K562 (cell line): ENCODE measurements at regions not wholly inside any gene's neighbourhood (a gene's known extent, or its start where the extent isn't known, plus 50 kb on each side); places are given as distances from the start of the nearest gene placed in this dataset.

Experiments used
- GTF2F1 ChIP-seq: IDR thresholded peaks from 2 replicates; pipeline ENCODE4 v1.6.1; 2011; ENCODE audit warnings: low read depth, low read length, improper control_type of control experiment
- HMG20B ChIP-seq: fragments of 250-450 bp; sonication (Bioruptor Pico); IDR thresholded peaks from 2 replicates; pipeline ENCODE4 v1.5.0; 2021; ENCODE audit warnings: mild to moderate bottlenecking
- KAT2B ChIP-seq: IDR thresholded peaks from one replicate; pipeline ENCODE4 v1.6.1; 2012; ENCODE audit warnings: low read depth, mild to moderate bottlenecking, control low read depth, inconsistent platforms, low read length, moderate library complexity
- KDM1A ChIP-seq, 2 experiments: fragments of 450-650 bp; IDR thresholded peaks; 2 replicates each; pipeline ENCODE4 v1.6.1; 2016; ENCODE audit warnings: mild to moderate bottlenecking in 2 of 2
- KLF6 ChIP-seq: fragments of 250-450 bp; sonication (Bioruptor Pico); IDR thresholded peaks from 2 replicates; pipeline ENCODE4 v1.4.0; 2020; ENCODE audit warnings: mild to moderate bottlenecking, moderate library complexity, borderline replicate concordance
- NCOA1 ChIP-seq: fragments of 450-650 bp; IDR thresholded peaks from 2 replicates; pipeline ENCODE4 v1.6.1; 2016; ENCODE audit warnings: low read depth
- RAD21 ChIP-seq, 2 experiments: fragments of 250-450 bp in 1 of 2; fragments of 450-650 bp in 1 of 2; sonication (Bioruptor Pico) in 1 of 2; formaldehyde crosslinking in 1 of 2; IDR thresholded peaks in 1 of 2; conservative IDR thresholded peaks in 1 of 2; 2 replicates each; pipeline versions ENCODE4 v1.4.0 to v1.8.0; 2020 to 2022; ENCODE audit warnings: mild to moderate bottlenecking in 2 of 2, moderate library complexity in 1 of 2
- RBBP5 ChIP-seq: fragments of 200-600 bp; sonication (generic); IDR thresholded peaks from 2 replicates; pipeline ENCODE4 v1.6.1; 2012; ENCODE audit warnings: borderline replicate concordance, mild to moderate bottlenecking, low read length, control low read depth, inconsistent platforms; ENCODE audit not compliant: insufficient read depth, poor library complexity, severe bottlenecking
- RBM22 ChIP-seq: fragments of 200-400 bp; formaldehyde crosslinking; IDR thresholded peaks from 2 replicates; pipeline ENCODE4 v1.6.1; 2018; ENCODE audit warnings: low read length, low read depth; ENCODE audit not compliant: poor library complexity, severe bottlenecking
- RERE ChIP-seq: sonication (generic); formaldehyde crosslinking; IDR thresholded peaks from 2 replicates; pipeline ENCODE4 v1.8.0; 2023; ENCODE audit warnings: missing genetic modification reagents, mild to moderate bottlenecking, borderline replicate concordance
- SMAD3 ChIP-seq: fragments of 450-650 bp; formaldehyde crosslinking; conservative IDR thresholded peaks from 2 replicates; pipeline ENCODE4 v1.4.0; 2020; ENCODE audit warnings: mild to moderate bottlenecking
- SMARCA5 ChIP-seq: fragments of 450-650 bp; IDR thresholded peaks from 2 replicates; pipeline ENCODE4 v1.6.1; 2016
- TFAM ChIP-seq: fragments of 250-450 bp; sonication (Bioruptor Pico); conservative IDR thresholded peaks from 2 replicates; pipeline ENCODE4 v1.5.0; 2021; ENCODE audit warnings: mild to moderate bottlenecking, moderate library complexity
- ZNF507 ChIP-seq: conservative IDR thresholded peaks from 2 replicates; pipeline ENCODE4 v1.6.1; 2017; ENCODE audit warnings: missing genetic modification characterization, missing compliant biosample characterization
- ZNF696 ChIP-seq: fragments of 250-450 bp; sonication (Bioruptor Pico); conservative IDR thresholded peaks from 2 replicates; pipeline ENCODE4 v1.4.0; 2020; ENCODE audit warnings: mild to moderate bottlenecking, moderate library complexity
- ZNF76 ChIP-seq: fragments of 250-450 bp; sonication (Bioruptor Pico); IDR thresholded peaks from 2 replicates; pipeline ENCODE4 v1.4.0; 2020; ENCODE audit warnings: mild to moderate bottlenecking, moderate library complexity, borderline replicate concordance
- TF ChIP-seq, protein P1 (sequence below): IDR thresholded peaks from 3 replicates; pipeline ENCODE4 v1.6.1; 2011; ENCODE audit warnings: borderline replicate concordance, mild to moderate bottlenecking; ENCODE audit not compliant: insufficient read length, insufficient read depth
- TF ChIP-seq, protein P2 (sequence below): fragments of 250-450 bp; sonication (Bioruptor Pico); IDR thresholded peaks from 2 replicates; pipeline ENCODE4 v1.8.0; 2022; ENCODE audit warnings: inconsistent platforms, mild to moderate bottlenecking, moderate library complexity, borderline replicate concordance
- TF ChIP-seq, protein P3 (sequence below): fragments of 250-450 bp; sonication (Bioruptor Pico); IDR thresholded peaks from 2 replicates; pipeline ENCODE4 v1.5.0; 2021

DNA sequence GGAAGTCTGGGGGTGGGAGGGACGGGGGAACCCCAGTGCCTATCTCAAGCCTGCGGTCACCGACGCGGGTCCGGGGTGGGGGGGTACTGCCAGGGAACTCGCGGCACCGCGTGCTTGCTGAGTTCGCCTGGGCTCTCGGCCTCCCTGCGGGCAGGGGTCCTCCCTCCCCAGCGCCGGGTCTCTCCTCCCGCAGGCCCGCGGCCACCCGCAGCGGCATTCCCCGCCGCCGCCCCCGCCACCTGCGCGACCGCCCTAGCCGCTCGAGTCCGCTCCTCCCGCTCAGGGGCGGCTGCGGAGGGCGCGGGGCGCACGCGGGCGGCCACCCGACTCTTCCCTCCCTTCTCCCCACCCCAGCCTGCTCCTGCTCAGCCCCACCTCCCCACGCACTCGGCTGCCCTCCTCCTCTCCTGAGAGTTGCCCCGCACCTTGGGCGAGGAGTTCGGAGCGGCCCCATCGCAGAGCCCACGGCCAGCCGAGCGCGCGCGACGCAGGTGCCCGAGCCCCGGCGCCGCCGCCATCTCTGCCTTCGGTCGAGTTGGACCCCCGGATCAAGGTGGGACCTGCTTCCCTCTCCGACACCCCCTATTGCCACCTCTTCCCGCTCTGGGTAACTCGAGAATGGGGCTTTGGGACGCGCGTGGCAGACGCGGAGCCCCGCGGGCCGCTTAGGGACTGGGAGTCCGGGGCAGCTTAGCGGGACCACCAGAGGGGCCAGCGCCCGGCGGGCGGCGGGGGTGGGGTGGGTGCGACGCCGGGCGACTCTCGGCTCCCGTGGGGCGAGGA, 105.0 kb downstream of the LEPR start (continued):
- TF ChIP-seq RAD21 (CRISPR knock-in tag; conservative IDR thresholded peaks at IDR 0.05 in 1 of 2, IDR thresholded peaks at IDR 0.05 in 1 of 2) = no peak
- TF ChIP-seq, protein P1, sequence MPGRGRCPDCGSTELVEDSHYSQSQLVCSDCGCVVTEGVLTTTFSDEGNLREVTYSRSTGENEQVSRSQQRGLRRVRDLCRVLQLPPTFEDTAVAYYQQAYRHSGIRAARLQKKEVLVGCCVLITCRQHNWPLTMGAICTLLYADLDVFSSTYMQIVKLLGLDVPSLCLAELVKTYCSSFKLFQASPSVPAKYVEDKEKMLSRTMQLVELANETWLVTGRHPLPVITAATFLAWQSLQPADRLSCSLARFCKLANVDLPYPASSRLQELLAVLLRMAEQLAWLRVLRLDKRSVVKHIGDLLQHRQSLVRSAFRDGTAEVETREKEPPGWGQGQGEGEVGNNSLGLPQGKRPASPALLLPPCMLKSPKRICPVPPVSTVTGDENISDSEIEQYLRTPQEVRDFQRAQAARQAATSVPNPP = no peak
- no peak for TF ChIP-seq NCOA1
- TF ChIP-seq TFAM (CRISPR knock-in tag) = no peak
- TF ChIP-seq GTF2F1 = 0 out of 2 replicates have a peak, but pooled peaks have one; percentile 27
- TF ChIP-seq ZNF76 = no peak
- TF ChIP-seq HMG20B (CRISPR knock-in tag) = no peak
- peak; percentile 93 for TF ChIP-seq RBBP5
- TF ChIP-seq, protein P2, sequence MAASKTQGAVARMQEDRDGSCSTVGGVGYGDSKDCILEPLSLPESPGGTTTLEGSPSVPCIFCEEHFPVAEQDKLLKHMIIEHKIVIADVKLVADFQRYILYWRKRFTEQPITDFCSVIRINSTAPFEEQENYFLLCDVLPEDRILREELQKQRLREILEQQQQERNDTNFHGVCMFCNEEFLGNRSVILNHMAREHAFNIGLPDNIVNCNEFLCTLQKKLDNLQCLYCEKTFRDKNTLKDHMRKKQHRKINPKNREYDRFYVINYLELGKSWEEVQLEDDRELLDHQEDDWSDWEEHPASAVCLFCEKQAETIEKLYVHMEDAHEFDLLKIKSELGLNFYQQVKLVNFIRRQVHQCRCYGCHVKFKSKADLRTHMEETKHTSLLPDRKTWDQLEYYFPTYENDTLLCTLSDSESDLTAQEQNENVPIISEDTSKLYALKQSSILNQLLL (CRISPR knock-in tag) = no peak
- TF ChIP-seq KLF6 (CRISPR knock-in tag) = no peak
- TF ChIP-seq RBM22 = peak; percentile 33
- TF ChIP-seq ZNF507 (tag) = no peak
- TF ChIP-seq ZNF696 (CRISPR knock-in tag) = no peak
- no peak for TF ChIP-seq KDM1A (IDR thresholded peaks at IDR 0.05)
- no peak for TF ChIP-seq SMARCA5
- TF ChIP-seq SMAD3 (CRISPR knock-in tag) = no peak
- TF ChIP-seq, protein P3, sequence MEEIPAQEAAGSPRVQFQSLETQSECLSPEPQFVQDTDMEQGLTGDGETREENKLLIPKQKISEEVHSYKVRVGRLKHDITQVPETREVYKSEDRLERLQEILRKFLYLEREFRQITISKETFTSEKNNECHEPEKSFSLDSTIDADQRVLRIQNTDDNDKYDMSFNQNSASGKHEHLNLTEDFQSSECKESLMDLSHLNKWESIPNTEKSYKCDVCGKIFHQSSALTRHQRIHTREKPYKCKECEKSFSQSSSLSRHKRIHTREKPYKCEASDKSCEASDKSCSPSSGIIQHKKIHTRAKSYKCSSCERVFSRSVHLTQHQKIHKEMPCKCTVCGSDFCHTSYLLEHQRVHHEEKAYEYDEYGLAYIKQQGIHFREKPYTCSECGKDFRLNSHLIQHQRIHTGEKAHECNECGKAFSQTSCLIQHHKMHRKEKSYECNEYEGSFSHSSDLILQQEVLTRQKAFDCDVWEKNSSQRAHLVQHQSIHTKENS = no peak
- no peak for TF ChIP-seq RERE (CRISPR knock-in tag)
- TF ChIP-seq KAT2B = no peak
